ENCODE measurements at regions not wholly inside any gene's neighbourhood (a gene's known extent, or its start where the extent isn't known, plus 50 kb on each side); places are given as distances from the start of the nearest gene placed in this dataset.

- intact Hi-C loops (cut with micrococcal nuclease): no loop called here
- no TSS peak for BruUV-seq (replicated peaks)
- CTCF ChIA-PET: no interaction called here
Measured at GRCh38 chr5:106525438-106525837, 1145.3 kb downstream of the EFNA5 start.

DNA sequence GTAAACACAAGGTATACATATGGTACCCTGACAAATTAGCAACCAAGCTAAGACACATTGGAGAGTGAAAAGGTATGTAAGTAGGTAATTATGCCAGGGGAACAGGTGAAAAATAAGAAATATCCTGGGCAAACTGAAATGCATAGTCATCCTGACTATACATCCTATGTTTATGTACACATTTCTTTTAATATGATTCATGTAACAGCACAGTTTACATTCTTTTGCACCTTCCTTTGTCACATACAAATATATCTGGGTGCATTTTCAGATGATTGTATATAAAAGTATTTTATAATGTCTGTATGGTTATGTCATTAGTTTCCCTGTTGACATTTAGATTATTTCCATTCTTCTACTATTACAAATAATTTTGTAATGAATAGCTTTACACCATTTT lies 1146.9 kb downstream of the EFNA5 start:
- intact Hi-C loops (cut with micrococcal nuclease): no loop called here
- no peaks in the 10 kb centered on the region for H3K9me1 ChIP-seq (replicated peaks; ENCODE audit: control insufficient read depth, extremely low read depth, insufficient read depth, low read length)
- peak overlapping the region; percentile 44 for H2AFZ ChIP-seq (ENCODE audit: low read depth, low read length)
- H3K4me1 ChIP-seq (ENCODE audit: control insufficient read depth, extremely low read depth, insufficient read depth, low read length): peaks cover 14% of the 10 kb centered on the region
- dilution Hi-C loops (cut with MboI; ENCODE audit: extremely low pct_ligation_motif_present, low sequenced_read_pairs): no loop called here
- H3K9ac ChIP-seq (replicated peaks; ENCODE audit: extremely low read depth, insufficient read depth, low read length): no peak overlapping the region
- H3K27me3 ChIP-seq (ENCODE audit: control insufficient read depth in 2 of 2, insufficient read depth in 2 of 2, low read length in 2 of 2): no peaks in the 10 kb centered on the region
- no peak overlapping the region for H3K4me2 ChIP-seq (ENCODE audit: insufficient read depth, low read length)
- FAIRE-seq (no peak), DNase-seq (ENCODE audit: low read depth, low spot score) (peak; percentile 5)
- no peaks in the 10 kb centered on the region for H4K20me1 ChIP-seq (replicated peaks; ENCODE audit: control insufficient read depth, extremely low read depth, insufficient read depth, low read length)
- no peaks in the 10 kb centered on the region for H3K9me3 ChIP-seq (replicated peaks; ENCODE audit: control insufficient read depth, insufficient read depth, low read length)
- H3K36me3 ChIP-seq (ENCODE audit: control insufficient read depth in 2 of 2, extremely low read depth in 1 of 2, insufficient read depth in 2 of 2, low read length in 2 of 2): no peaks in the 10 kb centered on the region
- no peak for TF ChIP-seq MAX (IDR thresholded peaks at IDR 0.05; ENCODE audit: insufficient read depth, insufficient read length)
- TF ChIP-seq GATA2 (IDR thresholded peaks at IDR 0.05; ENCODE audit: insufficient read depth, insufficient read length, low read depth, low read length): no peak
- TF ChIP-seq, protein P1, sequence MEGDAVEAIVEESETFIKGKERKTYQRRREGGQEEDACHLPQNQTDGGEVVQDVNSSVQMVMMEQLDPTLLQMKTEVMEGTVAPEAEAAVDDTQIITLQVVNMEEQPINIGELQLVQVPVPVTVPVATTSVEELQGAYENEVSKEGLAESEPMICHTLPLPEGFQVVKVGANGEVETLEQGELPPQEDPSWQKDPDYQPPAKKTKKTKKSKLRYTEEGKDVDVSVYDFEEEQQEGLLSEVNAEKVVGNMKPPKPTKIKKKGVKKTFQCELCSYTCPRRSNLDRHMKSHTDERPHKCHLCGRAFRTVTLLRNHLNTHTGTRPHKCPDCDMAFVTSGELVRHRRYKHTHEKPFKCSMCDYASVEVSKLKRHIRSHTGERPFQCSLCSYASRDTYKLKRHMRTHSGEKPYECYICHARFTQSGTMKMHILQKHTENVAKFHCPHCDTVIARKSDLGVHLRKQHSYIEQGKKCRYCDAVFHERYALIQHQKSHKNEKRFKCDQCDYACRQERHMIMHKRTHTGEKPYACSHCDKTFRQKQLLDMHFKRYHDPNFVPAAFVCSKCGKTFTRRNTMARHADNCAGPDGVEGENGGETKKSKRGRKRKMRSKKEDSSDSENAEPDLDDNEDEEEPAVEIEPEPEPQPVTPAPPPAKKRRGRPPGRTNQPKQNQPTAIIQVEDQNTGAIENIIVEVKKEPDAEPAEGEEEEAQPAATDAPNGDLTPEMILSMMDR (IDR thresholded peaks at IDR 0.05; ENCODE audit: extremely low read depth in 1 of 2, insufficient read depth in 1 of 2, low read depth in 1 of 2, low read length in 2 of 2): no peak
- no peak for TF ChIP-seq FOS (IDR thresholded peaks at IDR 0.05; ENCODE audit: borderline replicate concordance, insufficient read depth, low read length)
- no peak for TF ChIP-seq POLR2AphosphoS5 (IDR thresholded peaks at IDR 0.05; ENCODE audit: insufficient read depth, low read depth, low read length)
- no peak for TF ChIP-seq MYC (IDR thresholded peaks at IDR 0.05; ENCODE audit: low read depth, low read length)
- TF ChIP-seq POLR2A (IDR thresholded peaks at IDR 0.05; ENCODE audit: low read depth, low read length): no peak
- TF ChIP-seq JUN (IDR thresholded peaks at IDR 0.05; ENCODE audit: borderline replicate concordance, insufficient read depth, insufficient read length, low read depth): no peak
- H3K27ac ChIP-seq (ENCODE audit: insufficient read depth, low read depth, low read length): no peak overlapping the region
- no TSS peak for BruUV-seq (replicated peaks)
- CTCF ChIA-PET: interaction anchor here (1.1 kb wide), 1 partner anchor 724 kb away, joined by 3 read pairs; no protein-coding TSS in a partner anchor
- H3K4me3 ChIP-seq (replicated peaks in 1 of 3; ENCODE audit: insufficient read depth in 1 of 3, low read depth in 1 of 3, low read length in 3 of 3): no peak overlapping the region
- POLR2A ChIA-PET: no interaction called here
- no peaks in the 10 kb centered on the region for H3K79me2 ChIP-seq (ENCODE audit: control insufficient read depth, insufficient read depth, low read length)

More at GRCh38 chr5:106525438-106525837, 1145.3 kb downstream of the EFNA5 start:
- Histone ChIP-seq H4K20me1 (replicated peaks; ENCODE audit: control insufficient read depth, extremely low read depth, insufficient read depth, low read length) (no peaks in the 10 kb centered on the region), H3K4me1 (ENCODE audit: control insufficient read depth, extremely low read depth, insufficient read depth, low read length) (peaks cover 14% of the 10 kb centered on the region), H3K9me3 (replicated peaks; ENCODE audit: control insufficient read depth, insufficient read depth, low read length) (no peaks in the 10 kb centered on the region), H3K9me1 (replicated peaks; ENCODE audit: control insufficient read depth, extremely low read depth, insufficient read depth, low read length) (no peaks in the 10 kb centered on the region), H3K4me3 (replicated peaks in 1 of 3; ENCODE audit: insufficient read depth in 1 of 3, low read depth in 1 of 3, low read length in 3 of 3) (no peak overlapping the region), H3K79me2 (ENCODE audit: control insufficient read depth, insufficient read depth, low read length) (no peaks in the 10 kb centered on the region), H3K9ac (replicated peaks; ENCODE audit: extremely low read depth, insufficient read depth, low read length) (no peak overlapping the region), H3K4me2 (ENCODE audit: insufficient read depth, low read length) (no peak overlapping the region), H3K27ac (ENCODE audit: insufficient read depth, low read depth, low read length) (no peak overlapping the region), H3K27me3 (ENCODE audit: control insufficient read depth in 2 of 2, insufficient read depth in 2 of 2, low read length in 2 of 2) (no peaks in the 10 kb centered on the region), H2AFZ (ENCODE audit: low read depth, low read length) (no peak overlapping the region), H3K36me3 (ENCODE audit: control insufficient read depth in 2 of 2, extremely low read depth in 1 of 2, insufficient read depth in 2 of 2, low read length in 2 of 2) (no peaks in the 10 kb centered on the region)
- DNase-seq (ENCODE audit: low read depth, low spot score): no peak
- FAIRE-seq: no peak
- POLR2A ChIA-PET: no interaction called here
- no peak for TF ChIP-seq JUN (IDR thresholded peaks at IDR 0.05; ENCODE audit: borderline replicate concordance, insufficient read depth, insufficient read length, low read depth)
- dilution Hi-C loops (cut with MboI; ENCODE audit: extremely low pct_ligation_motif_present, low sequenced_read_pairs): no loop called here

Measured in endothelial cell of umbilical vein (primary cell).